Hepatocyte (in vitro differentiated cells): ENCODE measurements at regions not wholly inside any gene's neighbourhood (a gene's known extent, or its start where the extent isn't known, plus 50 kb on each side); places are given as distances from the start of the nearest gene placed in this dataset.
"Not testable (repeated sequence)": the region's sequence is repeated elsewhere in the genome, so short reads cannot be mapped to it uniquely, and the experiment has no call there.

Source experiments
- DNase-seq: peaks from one replicate; pipeline ENCODE4 v3.0.0-alpha.2; 2016; ENCODE audit warnings: low spot score
- H2AFZ ChIP-seq: fragments of 200-600 bp; sonication (generic); 2 replicates; pipeline ENCODE4 v1.6.0; 2016; ENCODE audit warnings: antibody characterized with exemption, mild to moderate bottlenecking
- H3K27ac ChIP-seq: fragments of 200-600 bp; sonication (generic); 2 replicates; pipeline ENCODE4 v1.5.1; 2016; ENCODE audit warnings: mild to moderate bottlenecking
- H3K27me3 ChIP-seq: fragments of 200-600 bp; sonication (generic); 2 replicates; pipeline ENCODE4 v1.6.1; 2016
- H3K36me3 ChIP-seq: fragments of 200-600 bp; sonication (generic); replicated peaks from 2 replicates; pipeline ENCODE4 v1.5.1; 2016; ENCODE audit warnings: low read depth; ENCODE audit not compliant: insufficient read depth
- H3K4me1 ChIP-seq: fragments of 200-600 bp; sonication (generic); 2 replicates; pipeline ENCODE4 v1.5.1; 2016; ENCODE audit warnings: mild to moderate bottlenecking, moderate library complexity; ENCODE audit not compliant: insufficient read depth
- H3K4me2 ChIP-seq: fragments of 200-600 bp; sonication (generic); 2 replicates; pipeline ENCODE4 v1.6.0; 2016
- H3K4me3 ChIP-seq: fragments of 200-600 bp; sonication (generic); 2 replicates; pipeline ENCODE4 v1.5.1; 2016; ENCODE audit warnings: mild to moderate bottlenecking
- H3K79me2 ChIP-seq: fragments of 200-600 bp; sonication (generic); 2 replicates; pipeline ENCODE4 v1.6.0; 2017; ENCODE audit warnings: mild to moderate bottlenecking
- H3K9me2 ChIP-seq: fragments of 200-600 bp; sonication (generic); replicated peaks from 2 replicates; pipeline ENCODE4 v1.6.0; 2017; ENCODE audit warnings: mild to moderate bottlenecking; ENCODE audit not compliant: insufficient read depth
- H3K9me3 ChIP-seq: fragments of 200-600 bp; sonication (generic); 2 replicates; pipeline ENCODE4 v1.5.1; 2016; ENCODE audit warnings: low read depth, mild to moderate bottlenecking
- H4K20me1 ChIP-seq: fragments of 200-600 bp; sonication (generic); 2 replicates; pipeline ENCODE4 v1.6.0; 2016; ENCODE audit warnings: mild to moderate bottlenecking; ENCODE audit not compliant: insufficient read depth, poor library complexity, severe bottlenecking
- CTCF ChIP-seq: fragments of 200-600 bp; sonication (generic); IDR thresholded peaks from 2 replicates; pipeline ENCODE4 v1.5.1; 2016; ENCODE audit warnings: antibody characterized with exemption, mild to moderate bottlenecking; ENCODE audit not compliant: poor library complexity
- EZH2 ChIP-seq: fragments of 200-600 bp; sonication (generic); IDR thresholded peaks from 2 replicates; pipeline ENCODE4 v1.6.1; 2016; ENCODE audit warnings: antibody characterized with exemption, mild to moderate bottlenecking, borderline replicate concordance
- EZH2phosphoT487 ChIP-seq: fragments of 200-600 bp; sonication (generic); IDR thresholded peaks from one replicate; pipeline ENCODE4 v1.6.1; 2018; ENCODE audit warnings: antibody characterized with exemption, mild to moderate bottlenecking, low read depth, moderate library complexity; ENCODE audit not compliant: unreplicated experiment, severe bottlenecking
- WGBS: methylation state at CpG from one replicate; pipeline ENCODE4 v1.1.6; 2016; ENCODE audit warnings: low lambda C conversion rate; ENCODE audit errors: missing lambda C conversion rate; 5-methylcytosine and 5-hydroxymethylcytosine counted together

- DNase-seq: no peak
- no peak overlapping the region for H3K4me3 ChIP-seq
Observed at GRCh38 chr20:60191014-60191413, 232.8 kb downstream of the CDH26 start.

DNA sequence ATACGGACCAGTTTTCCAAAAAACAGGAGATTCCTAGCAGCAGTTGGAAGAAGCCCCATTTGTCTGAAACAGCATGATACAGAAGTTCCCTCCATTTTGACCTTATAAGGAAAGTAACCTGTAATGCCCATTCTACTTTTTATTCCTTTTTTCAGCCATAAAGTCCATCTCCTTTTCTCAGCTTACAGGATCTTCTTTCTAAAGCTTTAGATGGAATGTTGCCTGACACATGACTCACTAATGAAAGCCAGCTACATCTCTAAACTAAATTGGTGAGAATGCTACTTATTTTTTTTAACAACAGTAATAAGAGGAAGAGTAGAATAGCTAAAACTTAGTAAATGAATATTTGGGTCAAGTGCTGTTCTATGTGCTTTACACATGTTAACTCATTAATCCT lies 234.1 kb downstream of the CDH26 start:
- Histone ChIP-seq H2AFZ (no peak overlapping the region), H4K20me1 (no peaks in the 10 kb centered on the region), H3K4me1 (no peaks in the 10 kb centered on the region), H3K9me2 (no peaks in the 10 kb centered on the region), H3K27me3 (no peaks in the 10 kb centered on the region), H3K9me3 (no peaks in the 10 kb centered on the region), H3K4me3 (no peak overlapping the region), H3K36me3 (no peaks in the 10 kb centered on the region), H3K4me2 (no peak overlapping the region), H3K27ac (no peak overlapping the region), H3K79me2 (no peaks in the 10 kb centered on the region)
- TF ChIP-seq CTCF (no peak), EZH2phosphoT487 (no peak), EZH2 (no peak)
- DNase-seq: no peak
- WGBS: 71% methylated on average over 1 of the region's 1 CpG

More at GRCh38 chr20:60191014-60191413, 232.8 kb downstream of the CDH26 start:
- H4K20me1 ChIP-seq: no peaks in the 10 kb centered on the region
- no peaks in the 10 kb centered on the region for H3K27me3 ChIP-seq
- TF ChIP-seq EZH2phosphoT487 (no peak), CTCF (no peak), EZH2 (no peak)
- no peaks in the 10 kb centered on the region for H3K9me2 ChIP-seq
- no peaks in the 10 kb centered on the region for H3K79me2 ChIP-seq
- H3K4me1 ChIP-seq: no peaks in the 10 kb centered on the region
- no peaks in the 10 kb centered on the region for H3K9me3 ChIP-seq
- no peak overlapping the region for H3K4me2 ChIP-seq
- WGBS: 61% methylated on average over 3 of the region's 3 CpGs
- no peaks in the 10 kb centered on the region for H3K36me3 ChIP-seq
- no peak overlapping the region for H3K27ac ChIP-seq
- H2AFZ ChIP-seq: no peak overlapping the region

GRCh38 chr20:60199132-60199531 lies 240.9 kb downstream of the CDH26 start:
- not testable (repeated sequence) for DNase-seq, H3K4me3 ChIP-seq, H3K27me3 ChIP-seq, H3K79me2 ChIP-seq, H3K9me3 ChIP-seq, H4K20me1 ChIP-seq, H3K9me2 ChIP-seq, H2AFZ ChIP-seq, H3K4me1 ChIP-seq, H3K4me2 ChIP-seq, H3K36me3 ChIP-seq, H3K27ac ChIP-seq
- 88% methylated on average over 3 of the region's 3 CpGs for WGBS

GRCh38 chr20:60199866-60200265 lies 241.6 kb downstream of the CDH26 start:
- Histone ChIP-seq H3K9me2 (no peaks in the 10 kb centered on the region), H3K4me1 (no peaks in the 10 kb centered on the region), H3K4me3 (no peak overlapping the region), H3K27ac (no peak overlapping the region), H3K27me3 (no peaks in the 10 kb centered on the region), H3K79me2 (no peaks in the 10 kb centered on the region), H3K4me2 (no peak overlapping the region), H2AFZ (no peak overlapping the region), H3K36me3 (no peaks in the 10 kb centered on the region), H4K20me1 (no peaks in the 10 kb centered on the region), H3K9me3 (no peaks in the 10 kb centered on the region)
- 96% methylated on average over 2 of the region's 2 CpGs for WGBS
- no peak for DNase-seq
- no peak for TF ChIP-seq EZH2
- TF ChIP-seq EZH2phosphoT487: no peak
